Adipocyte (in vitro differentiated cells): ENCODE measurements at regions not wholly inside any gene's neighbourhood (a gene's known extent, or its start where the extent isn't known, plus 50 kb on each side); places are given as distances from the start of the nearest gene placed in this dataset.

ENCODE experiments used
- DNase-seq: peaks from one replicate; pipeline ENCODE4 v3.0.0-alpha.2; 2015; ENCODE audit warnings: low read depth
- H3K27me3 ChIP-seq: replicated peaks from 2 replicates; pipeline ENCODE4 v1.7.0; 2013; ENCODE audit warnings: mild to moderate bottlenecking, low read length, moderate library complexity; ENCODE audit not compliant: control insufficient read depth, insufficient read depth
- H3K36me3 ChIP-seq: 2 replicates; pipeline ENCODE4 v1.7.0; 2013; ENCODE audit warnings: low read length, mild to moderate bottlenecking, moderate library complexity; ENCODE audit not compliant: control insufficient read depth, insufficient read depth, severe bottlenecking
- H3K4me1 ChIP-seq: 2 replicates; pipeline ENCODE4 v1.7.0; 2013; ENCODE audit warnings: mild to moderate bottlenecking, low read length, moderate library complexity; ENCODE audit not compliant: control insufficient read depth, insufficient read depth
- H3K4me3 ChIP-seq: 2 replicates; pipeline ENCODE4 v1.7.0; 2013; ENCODE audit warnings: mild to moderate bottlenecking, low read length, moderate library complexity
- H3K9ac ChIP-seq: 2 replicates; pipeline ENCODE4 v1.7.0; 2013; ENCODE audit warnings: mild to moderate bottlenecking, low read length, moderate library complexity
- H3K9me3 ChIP-seq: 2 replicates; pipeline ENCODE4 v1.7.0; 2013; ENCODE audit warnings: mild to moderate bottlenecking, low read length, moderate library complexity; ENCODE audit not compliant: control insufficient read depth

GRCh38 chr6:147023148-147023547 is 181.1 kb upstream of the STXBP5 start:
- Histone ChIP-seq H3K9ac (no peak overlapping the region), H3K4me1 (no peaks in the 10 kb centered on the region), H3K9me3 (peaks cover 3% of the 10 kb centered on the region), H3K27me3 (no peaks in the 10 kb centered on the region), H3K4me3 (no peak overlapping the region), H3K36me3 (no peaks in the 10 kb centered on the region)
- DNase-seq, result no peak

GRCh38 chr6:147023581-147023980 is 180.6 kb upstream of the STXBP5 start:
- Histone ChIP-seq H3K9me3 (peaks cover 3% of the 10 kb centered on the region), H3K9ac (no peak overlapping the region), H3K36me3 (no peaks in the 10 kb centered on the region), H3K4me1 (no peaks in the 10 kb centered on the region), H3K27me3 (no peaks in the 10 kb centered on the region), H3K4me3 (no peak overlapping the region)
- no peak for DNase-seq

GRCh38 chr6:147029923-147030322 is 174.3 kb upstream of the STXBP5 start:
- no peaks in the 10 kb centered on the region for H3K4me1 ChIP-seq
- no peak overlapping the region for H3K4me3 ChIP-seq
- H3K36me3 ChIP-seq, result no peaks in the 10 kb centered on the region
- peaks cover 3% of the 10 kb centered on the region for H3K9me3 ChIP-seq
- no peak for DNase-seq
- H3K9ac ChIP-seq, result no peak overlapping the region
- no peaks in the 10 kb centered on the region for H3K27me3 ChIP-seq

GRCh38 chr6:147033267-147033666 is 170.9 kb upstream of the STXBP5 start:
- Histone ChIP-seq H3K4me1 (no peaks in the 10 kb centered on the region), H3K4me3 (no peak overlapping the region), H3K36me3 (no peaks in the 10 kb centered on the region), H3K27me3 (no peaks in the 10 kb centered on the region), H3K9me3 (no peaks in the 10 kb centered on the region), H3K9ac (no peak overlapping the region)
- peak; percentile 88 for DNase-seq

- Histone ChIP-seq H3K4me3 (no peak overlapping the region), H3K27me3 (no peaks in the 10 kb centered on the region), H3K4me1 (peaks cover 13% of the 10 kb centered on the region), H3K9ac (no peak overlapping the region), H3K9me3 (no peaks in the 10 kb centered on the region), H3K36me3 (no peaks in the 10 kb centered on the region)
- peak; percentile 21 for DNase-seq
These were observed 168.3 kb upstream of the STXBP5 start for GRCh38 chr6:147035886-147036285.

- H3K9me3 ChIP-seq, result peaks cover under 1% of the 10 kb centered on the region
- no peaks in the 10 kb centered on the region for H3K27me3 ChIP-seq
- DNase-seq, result no peak
- no peaks in the 10 kb centered on the region for H3K36me3 ChIP-seq
- H3K4me3 ChIP-seq, result no peak overlapping the region
- peaks cover 13% of the 10 kb centered on the region for H3K4me1 ChIP-seq
- no peak overlapping the region for H3K9ac ChIP-seq
These were observed 166.3 kb upstream of the STXBP5 start for GRCh38 chr6:147037881-147038280.

GRCh38 chr6:147040121-147040910 is 163.9 kb upstream of the STXBP5 start:
- peak overlapping the region; percentile 16 for H3K4me3 ChIP-seq
- peak; percentile 88 for DNase-seq
- peak overlapping the region; percentile 66 for H3K9ac ChIP-seq
- H3K27me3 ChIP-seq, result no peaks in the 10 kb centered on the region
- no peaks in the 10 kb centered on the region for H3K36me3 ChIP-seq
- H3K4me1 ChIP-seq, result peaks cover 13% of the 10 kb centered on the region
- H3K9me3 ChIP-seq, result peaks cover 15% of the 10 kb centered on the region

GRCh38 chr6:147042679-147043078 is 161.5 kb upstream of the STXBP5 start:
- no peaks in the 10 kb centered on the region for H3K27me3 ChIP-seq
- H3K9me3 ChIP-seq, result peaks cover 15% of the 10 kb centered on the region
- no peak overlapping the region for H3K9ac ChIP-seq
- no peak overlapping the region for H3K4me3 ChIP-seq
- H3K4me1 ChIP-seq, result peaks cover 16% of the 10 kb centered on the region
- DNase-seq, result no peak
- H3K36me3 ChIP-seq, result no peaks in the 10 kb centered on the region

GRCh38 chr6:147043994-147044477 is 160.2 kb upstream of the STXBP5 start:
- peaks cover 16% of the 10 kb centered on the region for H3K4me1 ChIP-seq
- H3K27me3 ChIP-seq, result no peaks in the 10 kb centered on the region
- no peak overlapping the region for H3K9ac ChIP-seq
- H3K4me3 ChIP-seq, result no peak overlapping the region
- no peak for DNase-seq
- H3K9me3 ChIP-seq, result peaks cover 15% of the 10 kb centered on the region
- H3K36me3 ChIP-seq, result no peaks in the 10 kb centered on the region

- no peak for DNase-seq
- Histone ChIP-seq H3K4me3 (no peak overlapping the region), H3K36me3 (no peaks in the 10 kb centered on the region), H3K9ac (no peak overlapping the region), H3K9me3 (peaks cover 15% of the 10 kb centered on the region), H3K4me1 (peaks cover 3% of the 10 kb centered on the region), H3K27me3 (no peaks in the 10 kb centered on the region)
These were observed 157.9 kb upstream of the STXBP5 start for GRCh38 chr6:147046141-147046877.

- no peak for DNase-seq
- H3K36me3 ChIP-seq, result no peaks in the 10 kb centered on the region
- no peak overlapping the region for H3K9ac ChIP-seq
- H3K4me1 ChIP-seq, result peaks cover 3% of the 10 kb centered on the region
- H3K27me3 ChIP-seq, result no peaks in the 10 kb centered on the region
- no peak overlapping the region for H3K4me3 ChIP-seq
- H3K9me3 ChIP-seq, result peaks cover 4% of the 10 kb centered on the region
These were observed 155.3 kb upstream of the STXBP5 start for GRCh38 chr6:147048930-147049329.
